IPS-15b (cell line): ENCODE measurements at regions not wholly inside any gene's neighbourhood (a gene's known extent, or its start where the extent isn't known, plus 50 kb on each side); places are given as distances from the start of the nearest gene placed in this dataset.

Experiments
- H3K27me3 ChIP-seq: one replicate; pipeline ENCODE4 v1.6.1; 2013; ENCODE audit warnings: low read length; ENCODE audit not compliant: control insufficient read depth, insufficient read depth
- H3K36me3 ChIP-seq: one replicate; pipeline ENCODE4 v1.6.1; 2013; ENCODE audit warnings: low read length; ENCODE audit not compliant: control insufficient read depth, insufficient read depth
- H3K4me1 ChIP-seq: one replicate; pipeline ENCODE4 v1.6.1; 2013; ENCODE audit warnings: mild to moderate bottlenecking, low read length; ENCODE audit not compliant: control insufficient read depth, insufficient read depth
- H3K4me3 ChIP-seq: one replicate; pipeline ENCODE4 v1.5.1; 2013; ENCODE audit warnings: low read depth, low read length
- H3K9ac ChIP-seq: one replicate; pipeline ENCODE4 v1.6.1; 2013; ENCODE audit warnings: low read depth, mild to moderate bottlenecking, low read length
- H3K9me3 ChIP-seq: one replicate; pipeline ENCODE4 v1.6.1; 2013; ENCODE audit warnings: mild to moderate bottlenecking, low read length; ENCODE audit not compliant: control insufficient read depth, insufficient read depth

- Histone ChIP-seq H3K9me3 (no peaks in the 10 kb centered on the region), H3K36me3 (no peaks in the 10 kb centered on the region), H3K4me3 (no peak overlapping the region), H3K9ac (no peak overlapping the region), H3K4me1 (no peaks in the 10 kb centered on the region), H3K27me3 (no peaks in the 10 kb centered on the region)
Observed at GRCh38 chr11:119924017-119924416, 195.0 kb upstream of the NECTIN1 start.

GRCh38 chr11:119921571-119921970 lies 192.6 kb upstream of the NECTIN1 start:
- Histone ChIP-seq H3K9me3 (no peaks in the 10 kb centered on the region), H3K4me3 (no peak overlapping the region), H3K27me3 (no peaks in the 10 kb centered on the region), H3K36me3 (no peaks in the 10 kb centered on the region), H3K4me1 (no peaks in the 10 kb centered on the region), H3K9ac (no peak overlapping the region)

GRCh38 chr11:119920666-119921387 lies 191.8 kb upstream of the NECTIN1 start:
- H3K27me3 ChIP-seq = no peaks in the 10 kb centered on the region
- no peaks in the 10 kb centered on the region for H3K36me3 ChIP-seq
- no peaks in the 10 kb centered on the region for H3K4me1 ChIP-seq
- no peak overlapping the region for H3K9ac ChIP-seq
- no peaks in the 10 kb centered on the region for H3K9me3 ChIP-seq
- no peak overlapping the region for H3K4me3 ChIP-seq

GRCh38 chr11:119919656-119920055 lies 190.7 kb upstream of the NECTIN1 start:
- no peaks in the 10 kb centered on the region for H3K9me3 ChIP-seq
- no peaks in the 10 kb centered on the region for H3K36me3 ChIP-seq
- H3K4me3 ChIP-seq = no peak overlapping the region
- no peaks in the 10 kb centered on the region for H3K27me3 ChIP-seq
- H3K4me1 ChIP-seq = no peaks in the 10 kb centered on the region
- no peak overlapping the region for H3K9ac ChIP-seq

- no peak overlapping the region for H3K4me3 ChIP-seq
- no peak overlapping the region for H3K9ac ChIP-seq
- H3K27me3 ChIP-seq = no peaks in the 10 kb centered on the region
- no peaks in the 10 kb centered on the region for H3K9me3 ChIP-seq
- H3K4me1 ChIP-seq = no peaks in the 10 kb centered on the region
- no peaks in the 10 kb centered on the region for H3K36me3 ChIP-seq
Observed at GRCh38 chr11:119918347-119918746, 189.3 kb upstream of the NECTIN1 start.

GRCh38 chr11:119916568-119916967 lies 187.6 kb upstream of the NECTIN1 start:
- Histone ChIP-seq H3K9me3 (no peaks in the 10 kb centered on the region), H3K9ac (no peak overlapping the region), H3K27me3 (no peaks in the 10 kb centered on the region), H3K4me1 (no peaks in the 10 kb centered on the region), H3K36me3 (no peaks in the 10 kb centered on the region), H3K4me3 (no peak overlapping the region)

GRCh38 chr11:119912229-119912628 lies 183.2 kb upstream of the NECTIN1 start:
- peaks cover 4% of the 10 kb centered on the region for H3K4me1 ChIP-seq
- H3K27me3 ChIP-seq = peaks cover 5% of the 10 kb centered on the region

GRCh38 chr11:119910650-119911049 lies 181.7 kb upstream of the NECTIN1 start:
- Histone ChIP-seq H3K4me1 (peaks cover 7% of the 10 kb centered on the region), H3K4me3 (no peak overlapping the region), H3K9ac (no peak overlapping the region), H3K9me3 (no peaks in the 10 kb centered on the region), H3K27me3 (peaks cover 5% of the 10 kb centered on the region), H3K36me3 (no peaks in the 10 kb centered on the region)

More at GRCh38 chr11:119912229-119912628, 183.2 kb upstream of the NECTIN1 start:
- Histone ChIP-seq H3K4me3 (no peak overlapping the region), H3K9ac (no peak overlapping the region), H3K9me3 (no peaks in the 10 kb centered on the region), H3K36me3 (no peaks in the 10 kb centered on the region)

- H3K4me3 ChIP-seq = no peak overlapping the region
- no peak overlapping the region for H3K9ac ChIP-seq
- H3K36me3 ChIP-seq = no peaks in the 10 kb centered on the region
- H3K27me3 ChIP-seq = peaks cover 5% of the 10 kb centered on the region
- H3K4me1 ChIP-seq = peaks cover 7% of the 10 kb centered on the region
- H3K9me3 ChIP-seq = no peaks in the 10 kb centered on the region
Observed at GRCh38 chr11:119910051-119910450, 181.1 kb upstream of the NECTIN1 start.

GRCh38 chr11:119909495-119909894 lies 180.5 kb upstream of the NECTIN1 start:
- Histone ChIP-seq H3K9me3 (no peaks in the 10 kb centered on the region), H3K4me3 (no peak overlapping the region), H3K36me3 (no peaks in the 10 kb centered on the region), H3K9ac (no peak overlapping the region), H3K4me1 (peaks cover 7% of the 10 kb centered on the region), H3K27me3 (peaks cover 5% of the 10 kb centered on the region)

- Histone ChIP-seq H3K4me3 (no peak overlapping the region), H3K36me3 (no peaks in the 10 kb centered on the region), H3K27me3 (peaks cover 5% of the 10 kb centered on the region), H3K9me3 (no peaks in the 10 kb centered on the region), H3K4me1 (peaks cover 7% of the 10 kb centered on the region), H3K9ac (no peak overlapping the region)
Observed at GRCh38 chr11:119909077-119909476, 180.1 kb upstream of the NECTIN1 start.

- peaks cover 7% of the 10 kb centered on the region for H3K4me1 ChIP-seq
- no peaks in the 10 kb centered on the region for H3K9me3 ChIP-seq
- H3K4me3 ChIP-seq = no peak overlapping the region
- peaks cover 5% of the 10 kb centered on the region for H3K27me3 ChIP-seq
- H3K9ac ChIP-seq = no peak overlapping the region
- H3K36me3 ChIP-seq = no peaks in the 10 kb centered on the region
Observed at GRCh38 chr11:119908573-119908904, 179.5 kb upstream of the NECTIN1 start.
